Mesodermal cell (in vitro differentiated cells): ENCODE measurements at regions not wholly inside any gene's neighbourhood (a gene's known extent, or its start where the extent isn't known, plus 50 kb on each side); places are given as distances from the start of the nearest gene placed in this dataset.

Experiments
- H3K27ac ChIP-seq: 2 replicates; pipeline ENCODE4 v1.7.0; 2013; ENCODE audit warnings: mild to moderate bottlenecking, low read depth, low read length, moderate library complexity; ENCODE audit not compliant: severe bottlenecking
- H3K36me3 ChIP-seq: 2 replicates; pipeline ENCODE4 v1.7.1; 2013; ENCODE audit warnings: mild to moderate bottlenecking, low read length, moderate library complexity; ENCODE audit not compliant: control insufficient read depth, insufficient read depth
- H3K4me1 ChIP-seq: one replicate; pipeline ENCODE4 v1.7.1; 2013; ENCODE audit warnings: mild to moderate bottlenecking, low read length; ENCODE audit not compliant: insufficient read depth, control insufficient read depth, poor library complexity, severe bottlenecking
- H3K4me3 ChIP-seq: 2 replicates; pipeline ENCODE4 v1.7.0; 2013; ENCODE audit warnings: low read length, control low read depth, mild to moderate bottlenecking; ENCODE audit not compliant: insufficient read depth, poor library complexity, severe bottlenecking; ENCODE audit errors: extremely low read depth
- H3K9me3 ChIP-seq: 2 replicates; pipeline ENCODE4 v1.7.1; 2013; ENCODE audit warnings: mild to moderate bottlenecking, low read length, moderate library complexity; ENCODE audit not compliant: control insufficient read depth
- WGBS, 2 experiments: methylation state at CpG; one replicate each; pipeline ENCODE4 v1.1.5; 2013; ENCODE audit warnings: missing lambda C conversion rate in 2 of 2; ENCODE audit not compliant: insufficient coverage in 2 of 2; 5-methylcytosine and 5-hydroxymethylcytosine counted together

DNA sequence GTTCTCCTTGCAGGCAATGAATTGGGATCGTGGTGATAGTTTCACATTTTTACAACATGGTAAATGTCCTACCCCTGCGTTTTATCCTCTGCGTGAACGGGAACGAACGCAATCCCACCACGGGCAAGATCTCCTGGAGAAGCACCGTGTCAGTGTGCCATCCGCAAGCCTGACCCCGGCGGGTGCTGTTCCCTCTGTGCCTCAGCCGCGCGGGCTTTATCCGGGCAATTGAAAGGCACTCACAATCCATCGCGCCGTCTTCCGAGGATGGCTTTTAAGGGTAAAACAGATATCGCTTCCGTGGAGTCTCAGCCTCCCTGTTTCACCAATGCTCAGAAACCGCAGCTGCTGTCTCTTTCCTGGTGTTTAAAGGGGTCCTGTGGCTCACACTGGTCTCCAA is 1387.5 kb downstream of the BRD1 start:
- Histone ChIP-seq H3K36me3 (no peaks in the 10 kb centered on the region), H3K4me3 (no peak overlapping the region), H3K4me1 (no peaks in the 10 kb centered on the region), H3K27ac (no peak overlapping the region), H3K9me3 (no peaks in the 10 kb centered on the region)
- 91 to 96% methylated on average over 22 of the region's 22 CpGs for WGBS, 2 experiments

DNA sequence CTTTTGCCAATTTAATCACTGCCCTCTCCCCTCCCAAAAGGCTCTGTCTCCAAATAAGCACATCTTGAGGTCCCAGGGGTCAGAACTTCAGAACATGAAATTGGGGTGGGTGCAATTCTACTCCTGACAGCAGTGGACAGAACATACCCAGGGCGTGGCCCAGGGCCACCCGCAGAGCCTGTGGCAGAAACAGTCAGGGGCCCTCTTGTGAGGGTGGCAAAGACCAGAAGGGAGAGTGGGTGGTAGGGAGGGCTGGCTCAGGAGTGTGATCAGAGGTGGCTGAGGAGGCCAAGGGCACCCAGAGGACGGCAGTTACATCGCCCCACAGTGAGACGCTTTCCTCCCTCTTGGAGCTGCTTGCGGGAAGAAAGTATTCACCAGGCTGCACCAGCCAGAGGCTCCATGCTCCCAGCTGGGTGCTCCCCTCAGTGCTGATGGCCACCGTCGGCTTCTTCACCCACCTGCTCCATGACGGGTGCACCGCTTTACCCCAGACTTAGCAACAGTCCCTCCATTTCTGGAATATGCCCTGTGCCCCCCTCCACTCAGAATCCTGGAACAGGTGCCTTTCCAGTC is 1388.0 kb downstream of the BRD1 start:
- Histone ChIP-seq H3K9me3 (no peaks in the 10 kb centered on the region), H3K4me3 (no peak overlapping the region), H3K27ac (no peak overlapping the region), H3K4me1 (no peaks in the 10 kb centered on the region), H3K36me3 (no peaks in the 10 kb centered on the region)
- WGBS, 2 experiments: 78 to 93% methylated on average over 6 to 9 of the region's 10 CpGs

DNA sequence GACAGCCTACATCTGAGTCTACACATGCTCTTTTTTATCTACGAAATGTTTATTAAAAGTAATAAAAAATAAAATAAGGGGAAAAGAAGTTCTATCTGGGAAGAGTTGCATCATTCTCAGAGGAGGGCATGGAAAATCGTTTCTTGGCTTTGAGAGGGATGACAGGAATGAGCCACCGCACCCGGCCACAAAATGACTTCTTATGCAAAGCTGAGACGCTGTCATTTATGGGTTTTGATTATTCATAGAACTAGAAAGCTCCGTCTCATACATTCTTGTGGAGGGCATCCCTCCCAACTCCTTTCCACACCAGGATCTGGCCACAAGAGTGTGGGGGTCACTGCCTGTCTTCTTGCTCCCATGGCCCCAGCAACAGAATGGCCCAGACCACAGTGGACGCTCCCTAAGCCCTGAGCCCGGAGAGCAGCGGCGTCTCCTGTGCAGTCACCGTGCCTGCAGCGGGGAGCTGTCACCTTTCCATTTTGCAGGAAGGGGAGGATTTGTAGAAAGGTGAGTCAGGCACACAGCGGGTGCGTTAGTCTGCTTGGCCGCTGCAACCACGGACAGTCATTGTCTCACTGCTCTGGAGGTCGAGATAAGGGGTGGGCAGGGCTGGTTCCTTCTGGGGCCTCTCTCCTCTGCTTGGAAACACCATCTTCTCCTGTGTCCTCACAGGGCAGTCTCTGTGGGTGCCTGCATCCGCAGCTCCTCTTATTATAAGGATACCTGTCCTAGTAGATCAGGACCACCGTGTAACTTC is 1388.7 kb downstream of the BRD1 start:
- Histone ChIP-seq H3K36me3 (no peaks in the 10 kb centered on the region), H3K9me3 (no peaks in the 10 kb centered on the region), H3K4me1 (no peaks in the 10 kb centered on the region), H3K4me3 (no peak overlapping the region), H3K27ac (no peak overlapping the region)
- 92 to 95% methylated on average over 11 to 15 of the region's 19 CpGs for WGBS, 2 experiments

DNA sequence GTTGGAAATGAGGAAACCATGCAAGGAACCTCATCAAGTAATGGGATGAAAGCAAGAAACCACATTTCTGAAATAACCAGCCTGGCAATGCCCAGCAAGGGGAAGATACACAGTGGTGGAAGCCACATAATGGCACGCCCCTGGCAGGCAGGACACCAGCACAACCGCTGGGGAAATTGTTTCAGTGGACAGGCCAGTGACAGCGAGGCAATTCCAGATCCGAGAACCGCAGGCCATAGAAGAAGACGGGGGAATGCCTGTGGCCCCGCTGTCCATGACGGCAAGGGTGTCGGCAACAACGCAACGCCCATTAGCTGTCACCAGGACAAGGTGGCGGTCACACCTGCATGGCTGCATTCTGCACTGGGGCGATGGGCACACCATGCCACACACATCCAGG is 1389.6 kb downstream of the BRD1 start:
- Histone ChIP-seq H3K4me1 (no peaks in the 10 kb centered on the region), H3K36me3 (no peaks in the 10 kb centered on the region), H3K9me3 (no peaks in the 10 kb centered on the region), H3K27ac (no peak overlapping the region), H3K4me3 (no peak overlapping the region)
- 94 to 95% methylated on average over 13 of the region's 13 CpGs for WGBS, 2 experiments

DNA sequence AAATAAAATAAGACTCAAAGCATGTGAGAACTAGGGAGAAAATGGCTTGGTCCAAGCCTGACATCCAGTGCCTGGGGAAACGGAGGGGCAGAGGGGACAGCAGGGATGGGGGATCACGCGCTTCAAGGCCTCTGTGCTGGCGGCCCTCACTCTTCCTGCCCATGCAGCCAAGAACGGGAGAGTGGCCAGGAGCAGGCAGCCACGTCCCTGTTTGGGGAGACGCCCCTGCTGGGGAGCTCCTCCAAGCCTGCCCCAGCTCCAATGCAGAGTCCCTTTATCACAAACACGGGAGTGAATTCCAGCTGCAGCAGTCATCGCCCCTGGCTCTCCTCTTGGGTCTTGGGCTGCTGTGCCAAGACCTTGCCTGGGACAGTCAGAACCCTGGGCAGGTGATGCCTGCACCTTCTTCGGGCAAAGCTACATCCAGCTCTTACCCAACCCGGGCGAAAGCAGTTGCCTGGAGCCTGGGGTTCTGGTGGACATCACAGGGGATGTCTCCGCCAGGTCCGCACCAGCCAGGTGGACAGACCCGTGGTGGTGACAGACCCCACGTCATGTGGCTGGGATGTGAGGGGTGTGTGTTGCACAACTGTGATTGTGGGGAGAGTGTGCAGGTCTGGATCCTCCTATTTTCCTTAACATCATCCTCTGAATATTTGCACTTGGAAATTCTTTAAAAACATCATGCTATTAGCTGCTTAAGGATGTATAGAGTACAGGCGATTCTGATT is 1391.3 kb downstream of the BRD1 start:
- Histone ChIP-seq H3K4me3 (no peak overlapping the region), H3K9me3 (no peaks in the 10 kb centered on the region), H3K36me3 (no peaks in the 10 kb centered on the region), H3K4me1 (no peaks in the 10 kb centered on the region), H3K27ac (no peak overlapping the region)
- 88 to 92% methylated on average over 8 to 15 of the region's 17 CpGs for WGBS, 2 experiments

DNA sequence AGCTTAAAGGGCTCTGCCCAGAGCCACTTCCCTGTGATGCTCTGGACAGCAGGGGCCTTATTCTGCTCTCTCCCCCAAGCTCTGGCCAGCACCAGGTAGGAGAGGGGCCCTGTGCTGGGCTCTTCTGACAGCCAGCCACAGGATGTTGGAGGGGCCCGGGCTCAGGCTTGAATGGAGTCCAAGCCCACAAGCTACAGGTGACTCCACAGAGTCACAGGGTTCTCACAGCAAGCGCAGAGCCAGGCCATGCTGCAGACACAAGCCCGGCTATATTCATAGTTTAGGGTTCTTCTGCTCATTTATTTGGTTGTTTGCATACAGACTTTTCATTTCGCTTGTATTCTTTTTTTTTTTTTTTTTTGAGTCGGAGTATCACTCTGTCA is 1392.8 kb downstream of the BRD1 start:
- 93 to 94% methylated on average over 2 of the region's 5 CpGs for WGBS, 2 experiments
- Histone ChIP-seq H3K4me1 (no peaks in the 10 kb centered on the region), H3K9me3 (no peaks in the 10 kb centered on the region), H3K36me3 (no peaks in the 10 kb centered on the region), H3K4me3 (no peak overlapping the region), H3K27ac (no peak overlapping the region)

DNA sequence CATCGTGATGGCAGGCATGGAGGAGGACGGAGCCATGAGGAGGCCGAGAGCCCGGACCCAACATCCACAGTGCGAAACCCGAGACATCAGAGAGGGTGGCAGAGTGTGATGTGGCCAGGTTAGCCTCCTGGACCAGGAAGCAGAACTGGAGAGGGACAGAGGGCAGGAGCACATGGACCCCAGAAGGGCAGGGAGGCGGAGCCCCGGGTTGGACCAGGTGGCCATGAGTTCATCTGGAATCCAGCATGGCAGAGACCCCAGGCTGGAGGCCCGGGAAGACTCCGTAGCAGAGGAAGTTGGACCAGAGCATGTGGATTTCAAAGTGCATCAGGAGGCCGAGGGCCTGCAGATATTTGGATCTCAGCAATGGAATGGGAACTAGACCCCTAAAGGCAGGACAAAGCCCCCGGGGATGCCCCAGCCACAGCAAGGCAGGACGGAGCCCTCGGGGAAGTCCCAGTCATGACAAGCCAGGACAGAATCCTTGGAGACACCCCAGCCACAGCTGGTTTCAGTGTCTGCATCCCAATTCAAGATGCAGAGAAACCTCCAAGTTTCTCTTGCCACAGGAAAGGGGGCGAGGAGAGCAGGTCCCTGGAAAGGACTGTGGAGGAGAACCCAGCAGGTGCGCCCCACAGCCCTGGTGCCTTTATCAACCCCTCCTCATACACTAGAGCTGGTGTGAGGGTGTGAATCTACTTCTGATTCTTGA is 1393.4 kb downstream of the BRD1 start:
- WGBS, 2 experiments: 83 to 93% methylated on average over 12 to 16 of the region's 16 CpGs
- Histone ChIP-seq H3K36me3 (no peaks in the 10 kb centered on the region), H3K9me3 (no peaks in the 10 kb centered on the region), H3K4me1 (no peaks in the 10 kb centered on the region), H3K27ac (no peak overlapping the region), H3K4me3 (no peak overlapping the region)

DNA sequence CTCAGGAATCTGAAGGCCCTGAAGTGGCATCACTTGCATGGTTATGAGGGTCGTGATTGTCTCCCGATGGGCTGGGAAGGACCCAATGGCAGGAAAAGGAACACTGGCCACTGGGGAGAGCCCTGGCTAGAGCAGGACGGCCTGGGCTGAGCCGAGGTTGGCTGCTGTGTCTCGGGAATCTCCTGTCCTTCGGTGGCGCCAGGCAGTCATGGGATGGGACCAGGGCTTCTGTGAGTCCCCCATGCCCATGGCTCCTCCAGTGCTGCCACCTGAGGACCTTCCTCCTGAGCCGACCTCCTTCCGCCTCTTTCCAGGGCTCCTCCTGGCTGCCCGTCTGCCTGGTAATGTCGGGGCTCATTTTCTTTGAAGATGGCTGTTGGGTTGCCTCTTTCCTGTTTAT is 1394.0 kb downstream of the BRD1 start:
- H3K27ac ChIP-seq: no peak overlapping the region
- H3K9me3 ChIP-seq: no peaks in the 10 kb centered on the region
- no peaks in the 10 kb centered on the region for H3K36me3 ChIP-seq
- 84 to 95% methylated on average over 9 of the region's 11 CpGs for WGBS, 2 experiments
- H3K4me3 ChIP-seq: no peak overlapping the region
- H3K4me1 ChIP-seq: peaks cover 4% of the 10 kb centered on the region

DNA sequence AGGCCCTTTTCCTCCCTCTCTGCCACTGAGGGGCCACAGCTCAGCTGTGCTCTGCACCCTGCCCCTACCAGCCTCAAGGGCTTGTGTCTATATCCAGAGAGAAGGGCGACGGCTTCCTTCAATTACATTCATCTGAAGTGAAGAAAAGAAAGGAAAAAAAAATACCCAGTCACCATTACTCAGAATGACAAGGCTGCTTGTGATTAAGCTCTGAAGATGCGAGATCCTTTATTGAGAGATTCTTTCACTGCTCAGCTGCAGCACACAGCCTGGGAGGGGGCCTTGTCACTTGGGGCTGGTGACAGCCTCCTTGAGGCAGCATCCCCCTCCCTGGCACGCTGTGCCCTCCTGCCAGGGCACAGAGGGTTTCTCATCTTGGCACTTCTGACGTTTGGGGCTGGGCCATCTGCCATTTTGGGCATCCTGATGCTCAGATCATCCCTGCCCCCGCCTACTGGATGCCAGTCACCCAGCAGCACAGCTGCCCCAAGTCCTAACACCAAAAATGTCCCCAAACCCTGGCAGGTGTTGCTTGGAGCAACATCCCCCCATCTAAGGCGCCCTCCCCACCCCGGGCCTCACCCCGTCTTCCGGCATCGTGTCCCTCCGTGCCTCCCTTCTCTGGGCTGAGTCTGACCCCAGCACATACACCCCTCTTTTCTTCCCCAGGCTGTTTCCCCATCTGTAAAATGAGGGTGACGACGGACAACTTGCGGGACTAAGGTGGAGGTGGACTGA is 1394.7 kb downstream of the BRD1 start:
- Histone ChIP-seq H3K4me1 (peaks cover 9% of the 10 kb centered on the region), H3K27ac (no peak overlapping the region), H3K9me3 (no peaks in the 10 kb centered on the region), H3K36me3 (no peaks in the 10 kb centered on the region), H3K4me3 (no peak overlapping the region)
- 81 to 87% methylated on average over 5 to 11 of the region's 15 CpGs for WGBS, 2 experiments
